ENCODE measurements at regions not wholly inside any gene's neighbourhood (a gene's known extent, or its start where the extent isn't known, plus 50 kb on each side); places are given as distances from the start of the nearest gene placed in this dataset.

DNA sequence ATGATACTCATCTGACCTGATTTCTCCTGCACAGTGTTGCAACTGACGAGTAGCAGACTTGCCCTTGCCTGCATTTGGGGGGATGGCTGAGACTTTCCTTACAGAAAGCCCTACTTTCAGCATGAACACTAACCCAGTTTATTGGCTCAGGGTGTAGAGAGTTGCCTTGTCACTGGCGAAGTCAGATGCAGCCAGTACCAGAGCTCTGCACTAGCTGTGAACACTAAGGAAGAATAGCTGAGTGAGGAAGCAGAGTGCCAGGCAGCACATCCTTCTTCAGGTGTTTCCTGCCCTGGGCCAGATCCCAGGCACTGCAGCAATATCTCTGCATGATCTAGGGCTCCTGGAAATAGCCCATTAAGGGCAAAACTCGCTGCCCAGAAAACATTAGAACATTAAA is 154.0 kb upstream of the SYNPR start:
- no peaks in the 10 kb centered on the region for H3F3A ChIP-seq (ENCODE audit: low read length, unreplicated experiment)
- H3K9me3 ChIP-seq (ENCODE audit: low read length): no peaks in the 10 kb centered on the region
- no peak for TF ChIP-seq EZH2 (IDR thresholded peaks at IDR 0.05; ENCODE audit: low read length, unreplicated experiment)
- TF ChIP-seq, protein P1, sequence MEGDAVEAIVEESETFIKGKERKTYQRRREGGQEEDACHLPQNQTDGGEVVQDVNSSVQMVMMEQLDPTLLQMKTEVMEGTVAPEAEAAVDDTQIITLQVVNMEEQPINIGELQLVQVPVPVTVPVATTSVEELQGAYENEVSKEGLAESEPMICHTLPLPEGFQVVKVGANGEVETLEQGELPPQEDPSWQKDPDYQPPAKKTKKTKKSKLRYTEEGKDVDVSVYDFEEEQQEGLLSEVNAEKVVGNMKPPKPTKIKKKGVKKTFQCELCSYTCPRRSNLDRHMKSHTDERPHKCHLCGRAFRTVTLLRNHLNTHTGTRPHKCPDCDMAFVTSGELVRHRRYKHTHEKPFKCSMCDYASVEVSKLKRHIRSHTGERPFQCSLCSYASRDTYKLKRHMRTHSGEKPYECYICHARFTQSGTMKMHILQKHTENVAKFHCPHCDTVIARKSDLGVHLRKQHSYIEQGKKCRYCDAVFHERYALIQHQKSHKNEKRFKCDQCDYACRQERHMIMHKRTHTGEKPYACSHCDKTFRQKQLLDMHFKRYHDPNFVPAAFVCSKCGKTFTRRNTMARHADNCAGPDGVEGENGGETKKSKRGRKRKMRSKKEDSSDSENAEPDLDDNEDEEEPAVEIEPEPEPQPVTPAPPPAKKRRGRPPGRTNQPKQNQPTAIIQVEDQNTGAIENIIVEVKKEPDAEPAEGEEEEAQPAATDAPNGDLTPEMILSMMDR (conservative IDR thresholded peaks at IDR 0.05; ENCODE audit: low read depth, low read length): no peak
- TF ChIP-seq EZH2phosphoT487 (IDR thresholded peaks at IDR 0.05; ENCODE audit: borderline replicate concordance, low read length): no peak
- no peak overlapping the region for H3K4me3 ChIP-seq (ENCODE audit: low read length)
- ChIA-PET POLR2A (ENCODE audit: unreplicated experiment) (no interaction called here), CTCF (no interaction called here)
- ATAC-seq: no peak
- no peak overlapping the region for H3K9ac ChIP-seq (ENCODE audit: low read length)
- no TSS peak for BruUV-seq (replicated peaks)
- no peaks in the 10 kb centered on the region for H3K79me2 ChIP-seq (ENCODE audit: low read length)
- no peak overlapping the region for H2AFZ ChIP-seq (ENCODE audit: low read length)
- intact Hi-C loops (cut with micrococcal nuclease): no loop called here
- no peak for DNase-seq
- H3K27me3 ChIP-seq (ENCODE audit: low read length): no peaks in the 10 kb centered on the region
- H4K20me1 ChIP-seq (ENCODE audit: low read length): no peaks in the 10 kb centered on the region
- H3K4me2 ChIP-seq (ENCODE audit: low read length): no peak overlapping the region
- no peaks in the 10 kb centered on the region for H3K4me1 ChIP-seq (ENCODE audit: insufficient read depth, low read length)
- H3K27ac ChIP-seq (ENCODE audit: low read length): no peak overlapping the region
- H3K36me3 ChIP-seq (ENCODE audit: low read depth, low read length): no peaks in the 10 kb centered on the region
- H3K9me2 ChIP-seq (replicated peaks; ENCODE audit: low read length): no peaks in the 10 kb centered on the region

DNA sequence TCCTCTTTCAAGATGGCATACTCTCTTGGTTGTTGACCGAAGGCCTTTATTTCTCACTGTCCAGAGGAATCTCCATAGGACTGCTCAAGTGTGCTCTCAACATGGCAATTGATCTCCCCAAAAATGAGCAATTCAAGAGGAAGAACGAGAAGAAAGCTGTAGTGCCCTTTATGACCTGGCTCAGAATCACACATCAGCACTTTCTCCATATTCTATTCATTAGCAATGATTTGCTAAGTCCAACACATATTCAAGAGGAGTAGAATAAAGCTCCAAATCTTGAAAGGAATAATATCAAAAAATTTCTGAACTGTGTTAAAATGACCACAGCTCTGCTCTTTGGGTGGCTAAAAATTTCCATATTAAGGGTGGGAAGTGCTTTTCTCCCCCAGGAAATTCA is 151.6 kb upstream of the SYNPR start:
- H3K79me2 ChIP-seq (ENCODE audit: low read length): no peaks in the 10 kb centered on the region
- H3K27ac ChIP-seq (ENCODE audit: low read length): no peak overlapping the region
- no peaks in the 10 kb centered on the region for H3K9me2 ChIP-seq (replicated peaks; ENCODE audit: low read length)
- H3K27me3 ChIP-seq (ENCODE audit: low read length): no peaks in the 10 kb centered on the region
- no peak overlapping the region for H3K4me2 ChIP-seq (ENCODE audit: low read length)
- ChIA-PET POLR2A (ENCODE audit: unreplicated experiment) (no interaction called here), CTCF (no interaction called here)
- no peak overlapping the region for H2AFZ ChIP-seq (ENCODE audit: low read length)
- no peaks in the 10 kb centered on the region for H3K36me3 ChIP-seq (ENCODE audit: low read depth, low read length)
- H3K9ac ChIP-seq (ENCODE audit: low read length): no peak overlapping the region
- H3F3A ChIP-seq (ENCODE audit: low read length, unreplicated experiment): no peaks in the 10 kb centered on the region
- no TSS peak for BruUV-seq (replicated peaks)
- intact Hi-C loops (cut with micrococcal nuclease): no loop called here
- TF ChIP-seq EZH2phosphoT487 (IDR thresholded peaks at IDR 0.05; ENCODE audit: borderline replicate concordance, low read length) (no peak), EZH2 (IDR thresholded peaks at IDR 0.05; ENCODE audit: low read length, unreplicated experiment) (no peak)
- TF ChIP-seq, protein P1 (conservative IDR thresholded peaks at IDR 0.05; ENCODE audit: low read depth, low read length): no peak
- no peaks in the 10 kb centered on the region for H3K9me3 ChIP-seq (ENCODE audit: low read length)
- H3K4me3 ChIP-seq (ENCODE audit: low read length): no peak overlapping the region
- DNase-seq (no peak), ATAC-seq (no peak)
- no peaks in the 10 kb centered on the region for H4K20me1 ChIP-seq (ENCODE audit: low read length)
- no peaks in the 10 kb centered on the region for H3K4me1 ChIP-seq (ENCODE audit: insufficient read depth, low read length)

DNA sequence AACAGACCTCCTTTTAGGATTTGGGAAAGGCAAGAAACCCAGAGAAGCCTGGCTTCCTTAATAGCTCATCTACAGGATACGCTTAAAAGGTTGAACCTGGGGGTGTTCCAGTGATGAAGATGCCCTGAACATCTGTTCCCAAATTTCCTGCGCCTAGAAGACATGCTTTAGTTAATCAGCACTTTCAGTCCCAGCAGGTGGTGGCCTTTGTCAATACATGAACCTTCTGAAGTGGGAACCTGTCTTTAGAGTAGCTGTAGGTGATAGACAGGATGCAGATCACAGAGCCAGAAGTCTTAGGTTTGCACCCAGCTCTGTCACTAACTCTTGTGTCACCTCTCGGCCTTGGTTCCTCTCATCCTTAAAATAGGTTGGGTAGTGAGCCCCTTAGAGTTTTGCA is 149.7 kb upstream of the SYNPR start:
- POLR2A ChIA-PET (ENCODE audit: unreplicated experiment): no interaction called here
- H2AFZ ChIP-seq (ENCODE audit: low read length): no peak overlapping the region
- BruUV-seq (replicated peaks): no TSS peak
- CTCF ChIA-PET: no interaction called here
- no peaks in the 10 kb centered on the region for H3K36me3 ChIP-seq (ENCODE audit: low read depth, low read length)
- no peaks in the 10 kb centered on the region for H3K27me3 ChIP-seq (ENCODE audit: low read length)
- H3K4me3 ChIP-seq (ENCODE audit: low read length): no peak overlapping the region
- H3K4me2 ChIP-seq (ENCODE audit: low read length): no peak overlapping the region
- H3K79me2 ChIP-seq (ENCODE audit: low read length): no peaks in the 10 kb centered on the region
- H3K9ac ChIP-seq (ENCODE audit: low read length): no peak overlapping the region
- H4K20me1 ChIP-seq (ENCODE audit: low read length): no peaks in the 10 kb centered on the region
- TF ChIP-seq, protein P1 (conservative IDR thresholded peaks at IDR 0.05; ENCODE audit: low read depth, low read length): no peak
- TF ChIP-seq EZH2 (IDR thresholded peaks at IDR 0.05; ENCODE audit: low read length, unreplicated experiment): no peak
- no peak for TF ChIP-seq EZH2phosphoT487 (IDR thresholded peaks at IDR 0.05; ENCODE audit: borderline replicate concordance, low read length)
- H3K4me1 ChIP-seq (ENCODE audit: insufficient read depth, low read length): no peaks in the 10 kb centered on the region
- no peak overlapping the region for H3K27ac ChIP-seq (ENCODE audit: low read length)
- DNase-seq (no peak), ATAC-seq (no peak)
- no peaks in the 10 kb centered on the region for H3F3A ChIP-seq (ENCODE audit: low read length, unreplicated experiment)
- no peaks in the 10 kb centered on the region for H3K9me2 ChIP-seq (replicated peaks; ENCODE audit: low read length)
- 0 out of 2 replicates have a peak, but pooled peaks cover 5% of the 10 kb centered on the region for H3K9me3 ChIP-seq (ENCODE audit: low read length)
- intact Hi-C loops (cut with micrococcal nuclease): no loop called here

All from PC-3 (cell line).